ENCODE measurements at regions not wholly inside any gene's neighbourhood (a gene's known extent, or its start where the extent isn't known, plus 50 kb on each side); places are given as distances from the start of the nearest gene placed in this dataset.

DNA sequence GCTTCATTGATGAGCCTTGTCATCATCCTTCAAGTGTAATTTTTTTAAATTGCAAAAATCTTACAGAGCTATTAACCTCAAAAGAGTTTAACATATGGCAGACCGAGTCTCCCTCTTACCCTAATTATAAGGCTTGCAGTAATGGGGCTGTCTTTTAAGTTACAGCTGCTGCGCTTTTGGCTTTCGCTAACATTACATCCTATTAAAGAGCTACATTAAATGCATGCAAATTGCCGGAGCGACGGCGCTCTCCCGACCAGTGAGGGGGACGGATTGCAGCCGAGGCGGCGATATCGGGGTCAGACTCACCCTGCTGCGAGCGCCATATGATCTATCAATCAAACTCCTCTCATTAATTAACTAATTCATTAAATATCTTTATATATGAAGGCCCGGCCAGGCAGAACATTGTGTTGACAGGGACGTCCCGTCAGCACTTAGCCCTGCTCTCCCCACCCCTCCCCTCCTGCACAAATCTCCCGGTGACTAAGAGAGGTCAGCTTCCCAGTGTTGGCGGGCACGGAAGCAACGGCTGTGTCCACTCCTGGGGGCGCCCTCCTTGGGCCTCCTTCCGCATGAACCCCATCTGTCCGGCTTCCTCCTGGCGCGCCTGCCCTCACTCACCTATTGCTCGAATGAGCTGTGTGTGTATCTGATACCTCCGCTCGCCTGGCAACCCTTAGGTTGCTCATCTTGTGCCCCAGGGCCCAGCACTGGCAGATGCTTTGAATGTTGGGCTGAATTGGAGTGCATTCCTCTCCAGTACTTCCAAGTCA lies 156.0 kb upstream of the CADM1 start:
- TF ChIP-seq EZH2phosphoT487 (IDR thresholded peaks at IDR 0.05; ENCODE audit: borderline replicate concordance, low read length) (no peak), CTCF (IDR thresholded peaks at IDR 0.05; ENCODE audit: low read depth, low read length, poor library complexity, severe bottlenecking) (no peak)
- Histone ChIP-seq H3K27ac (ENCODE audit: low read depth, low read length) (no peak overlapping the region), H3F3A (ENCODE audit: control insufficient read depth, insufficient read depth) (no peaks in the 10 kb centered on the region), H3K4me2 (ENCODE audit: low read length) (no peak overlapping the region), H3K9me3 (ENCODE audit: control insufficient read depth, insufficient read depth, low read length) (no peaks in the 10 kb centered on the region), H3K4me1 (ENCODE audit: control insufficient read depth, low read length) (no peaks in the 10 kb centered on the region), H3K9me2 (replicated peaks; ENCODE audit: control insufficient read depth, low read length) (no peaks in the 10 kb centered on the region), H3K79me2 (ENCODE audit: control insufficient read depth, low read length) (no peaks in the 10 kb centered on the region), H3K4me3 (ENCODE audit: low read length) (no peak overlapping the region), H4K20me1 (ENCODE audit: control insufficient read depth, insufficient read depth, low read depth, low read length) (no peaks in the 10 kb centered on the region), H3K27me3 (ENCODE audit: control insufficient read depth, low read length) (peaks cover 3% of the 10 kb centered on the region; the same call in 1 of the 2 replicates), H3K36me3 (ENCODE audit: control insufficient read depth, low read length) (no peaks in the 10 kb centered on the region)

- H3K9me3 ChIP-seq (ENCODE audit: control insufficient read depth, insufficient read depth, low read length) = no peaks in the 10 kb centered on the region
- no peaks in the 10 kb centered on the region for H3K4me1 ChIP-seq (ENCODE audit: control insufficient read depth, low read length)
- H3K9me2 ChIP-seq (replicated peaks; ENCODE audit: control insufficient read depth, low read length) = no peaks in the 10 kb centered on the region
- no peak overlapping the region for H3K4me3 ChIP-seq (ENCODE audit: low read length)
- H3K79me2 ChIP-seq (ENCODE audit: control insufficient read depth, low read length) = no peaks in the 10 kb centered on the region
- H4K20me1 ChIP-seq (ENCODE audit: control insufficient read depth, insufficient read depth, low read depth, low read length) = no peaks in the 10 kb centered on the region
- no peak overlapping the region for H3K4me2 ChIP-seq (ENCODE audit: low read length)
- no peaks in the 10 kb centered on the region for H3K36me3 ChIP-seq (ENCODE audit: control insufficient read depth, low read length)
- no peak for TF ChIP-seq EZH2phosphoT487 (IDR thresholded peaks at IDR 0.05; ENCODE audit: borderline replicate concordance, low read length)
- no peak for TF ChIP-seq CTCF (IDR thresholded peaks at IDR 0.05; ENCODE audit: low read depth, low read length, poor library complexity, severe bottlenecking)
- H3K27ac ChIP-seq (ENCODE audit: low read depth, low read length) = no peak overlapping the region
- H3K27me3 ChIP-seq (ENCODE audit: control insufficient read depth, low read length) = peaks cover 3% of the 10 kb centered on the region; the same call in 1 of the 2 replicates
- H3F3A ChIP-seq (ENCODE audit: control insufficient read depth, insufficient read depth) = no peaks in the 10 kb centered on the region
These were observed 155.1 kb upstream of the CADM1 start for GRCh38 chr11:115659061-115659963.

DNA sequence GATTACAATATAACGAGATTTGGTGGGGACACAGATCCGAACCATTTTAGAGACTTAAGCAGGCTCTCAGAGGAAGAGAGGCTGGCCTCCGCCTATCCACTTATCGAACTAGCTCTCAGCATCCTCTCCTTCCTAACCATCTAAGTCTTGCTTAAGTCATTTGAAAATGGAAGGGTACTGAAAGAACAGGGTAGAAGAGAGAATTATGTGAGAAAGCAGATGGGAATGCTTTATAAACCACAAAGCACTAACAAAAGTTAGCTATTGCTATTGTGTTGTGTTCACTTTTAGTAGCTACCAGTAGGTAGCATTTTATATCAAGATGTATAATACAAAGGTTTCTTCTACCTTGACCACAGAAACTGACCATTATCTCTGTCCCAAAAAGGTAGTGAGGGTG lies 153.4 kb upstream of the CADM1 start:
- H3K79me2 ChIP-seq (ENCODE audit: control insufficient read depth, low read length) = no peaks in the 10 kb centered on the region
- no peak for TF ChIP-seq EZH2phosphoT487 (IDR thresholded peaks at IDR 0.05; ENCODE audit: borderline replicate concordance, low read length)
- TF ChIP-seq CTCF (IDR thresholded peaks at IDR 0.05; ENCODE audit: low read depth, low read length, poor library complexity, severe bottlenecking) = no peak
- no peaks in the 10 kb centered on the region for H3F3A ChIP-seq (ENCODE audit: control insufficient read depth, insufficient read depth)
- no peaks in the 10 kb centered on the region for H4K20me1 ChIP-seq (ENCODE audit: control insufficient read depth, insufficient read depth, low read depth, low read length)
- H3K36me3 ChIP-seq (ENCODE audit: control insufficient read depth, low read length) = no peaks in the 10 kb centered on the region
- H3K9me3 ChIP-seq (ENCODE audit: control insufficient read depth, insufficient read depth, low read length) = no peaks in the 10 kb centered on the region
- no peaks in the 10 kb centered on the region for H3K9me2 ChIP-seq (replicated peaks; ENCODE audit: control insufficient read depth, low read length)
- H3K4me3 ChIP-seq (ENCODE audit: low read length) = no peak overlapping the region
- H3K4me2 ChIP-seq (ENCODE audit: low read length) = no peak overlapping the region
- H3K4me1 ChIP-seq (ENCODE audit: control insufficient read depth, low read length) = no peaks in the 10 kb centered on the region
- peaks cover 3% of the 10 kb centered on the region; the same call in 1 of the 2 replicates for H3K27me3 ChIP-seq (ENCODE audit: control insufficient read depth, low read length)
- H3K27ac ChIP-seq (ENCODE audit: low read depth, low read length) = no peak overlapping the region

All from DOHH2 (cell line).